GM21737 (cell line): ENCODE measurements at regions not wholly inside any gene's neighbourhood (a gene's known extent, or its start where the extent isn't known, plus 50 kb on each side); places are given as distances from the start of the nearest gene placed in this dataset.

Experiments
- ATAC-seq: cut with Tn5 transposase; IDR thresholded peaks from one replicate; pipeline ENCODE4 v1.9.1; 2021; ENCODE audit warnings: mild to moderate bottlenecking, moderate library complexity; ENCODE audit not compliant: unreplicated experiment

- peak; percentile 74 for ATAC-seq
Observed at GRCh38 chr7:47149208-47149839, 432.6 kb downstream of the TNS3 start.

DNA sequence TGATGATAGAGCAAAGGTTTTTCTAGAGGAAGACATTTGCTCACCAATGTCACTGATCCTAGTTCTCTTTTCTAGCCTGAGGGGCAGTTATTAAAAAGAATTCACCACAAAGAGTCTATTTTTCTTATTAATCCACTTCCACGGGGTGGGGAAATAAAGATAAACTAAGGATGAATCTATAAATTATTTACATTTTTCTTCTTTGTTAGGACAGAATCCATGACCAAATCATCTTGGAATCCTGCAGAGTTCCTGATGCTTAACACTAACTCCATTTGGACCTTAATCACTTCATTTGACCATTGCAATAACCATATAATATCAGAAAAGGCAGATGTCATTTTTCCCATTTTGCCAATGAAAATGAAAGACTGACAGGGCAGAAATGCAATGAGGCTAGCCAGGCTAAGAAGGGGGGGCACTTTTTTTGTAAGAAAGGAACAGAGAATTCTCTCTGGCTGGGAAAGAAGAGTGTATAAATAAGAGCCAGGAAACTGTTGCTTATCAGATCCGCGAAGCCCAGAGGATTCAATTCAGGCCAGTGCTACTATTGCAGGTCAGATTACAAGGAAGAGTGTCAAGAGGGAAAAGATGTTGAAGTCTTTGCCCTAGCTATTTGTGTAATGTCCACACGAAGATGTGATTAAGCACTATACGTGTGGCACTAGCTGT lies 433.2 kb downstream of the TNS3 start:
- no peak for ATAC-seq

GRCh38 chr7:47147213-47147631 lies 434.7 kb downstream of the TNS3 start:
- no peak for ATAC-seq

DNA sequence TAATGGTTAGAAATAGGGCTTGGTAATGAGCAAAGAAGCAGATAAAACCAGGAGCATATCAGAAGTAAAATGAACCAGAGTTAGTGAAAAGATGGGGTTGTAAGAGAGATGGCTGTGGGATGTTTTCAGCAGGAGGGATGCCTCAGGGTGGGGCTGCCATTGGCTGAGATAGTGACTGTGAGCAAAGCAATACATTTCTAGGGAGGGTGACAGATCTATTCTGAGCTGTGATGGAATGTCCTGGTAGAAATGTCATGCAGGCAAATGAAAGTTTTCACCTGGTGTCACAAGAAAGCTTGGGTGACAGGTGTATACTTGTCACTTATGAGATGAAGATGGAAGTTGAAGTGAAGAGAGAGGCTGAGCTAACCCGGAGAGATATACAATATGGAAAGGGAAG lies 435.9 kb downstream of the TNS3 start:
- no peak for ATAC-seq

DNA sequence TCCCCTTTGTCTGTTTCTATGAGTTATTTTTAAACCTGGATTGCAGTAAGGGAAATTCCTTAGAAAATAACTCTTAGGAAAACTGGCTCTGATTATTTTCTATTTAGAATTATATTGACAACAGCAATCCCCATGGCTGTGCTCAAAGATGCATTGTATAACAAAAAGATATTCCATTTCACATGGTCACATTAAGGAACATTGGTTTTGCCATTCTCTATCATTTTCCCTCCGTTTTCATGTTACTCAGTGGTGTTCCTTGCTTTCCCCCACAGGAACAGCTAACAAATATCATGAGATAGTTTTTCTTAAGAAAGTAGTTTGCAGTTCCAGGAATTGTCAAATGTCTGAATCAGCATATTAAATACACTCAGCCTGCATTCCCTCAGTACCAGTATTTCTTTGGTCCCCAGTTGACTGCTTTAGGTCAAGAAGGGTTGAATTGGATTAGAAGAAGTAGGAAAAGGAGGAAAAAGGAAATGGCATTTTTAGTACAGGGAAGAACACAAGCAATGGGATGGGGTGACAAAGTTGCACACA lies 436.7 kb downstream of the TNS3 start:
- no peak for ATAC-seq

- ATAC-seq, result no peak
Observed at GRCh38 chr7:47143339-47143738, 438.6 kb downstream of the TNS3 start.

GRCh38 chr7:47142867-47143175 lies 439.1 kb downstream of the TNS3 start:
- no peak for ATAC-seq

- ATAC-seq, result no peak
Observed at GRCh38 chr7:47142169-47142866, 439.6 kb downstream of the TNS3 start.

GRCh38 chr7:47132471-47132870 lies 449.4 kb downstream of the TNS3 start:
- ATAC-seq, result no peak

DNA sequence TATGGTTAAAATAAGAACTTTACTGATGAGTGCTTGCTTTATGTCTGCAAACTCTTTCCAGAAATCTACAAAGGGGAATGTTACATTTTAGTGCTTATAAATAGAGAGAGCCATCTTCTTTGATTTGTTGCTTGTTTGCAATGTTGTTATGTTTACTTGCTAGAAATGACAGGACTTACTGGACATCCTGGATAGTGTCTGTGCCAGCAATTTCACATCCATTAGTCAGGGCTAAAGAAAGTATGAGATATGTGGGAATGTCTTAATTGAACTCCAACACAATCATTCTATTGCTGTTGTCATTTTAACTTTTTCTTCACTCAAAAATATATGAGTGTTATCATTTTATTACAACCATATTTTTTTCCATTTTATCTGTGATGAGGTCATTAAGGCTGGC lies 453.2 kb downstream of the TNS3 start:
- no peak for ATAC-seq

GRCh38 chr7:47125529-47125928 lies 456.4 kb downstream of the TNS3 start:
- no peak for ATAC-seq

DNA sequence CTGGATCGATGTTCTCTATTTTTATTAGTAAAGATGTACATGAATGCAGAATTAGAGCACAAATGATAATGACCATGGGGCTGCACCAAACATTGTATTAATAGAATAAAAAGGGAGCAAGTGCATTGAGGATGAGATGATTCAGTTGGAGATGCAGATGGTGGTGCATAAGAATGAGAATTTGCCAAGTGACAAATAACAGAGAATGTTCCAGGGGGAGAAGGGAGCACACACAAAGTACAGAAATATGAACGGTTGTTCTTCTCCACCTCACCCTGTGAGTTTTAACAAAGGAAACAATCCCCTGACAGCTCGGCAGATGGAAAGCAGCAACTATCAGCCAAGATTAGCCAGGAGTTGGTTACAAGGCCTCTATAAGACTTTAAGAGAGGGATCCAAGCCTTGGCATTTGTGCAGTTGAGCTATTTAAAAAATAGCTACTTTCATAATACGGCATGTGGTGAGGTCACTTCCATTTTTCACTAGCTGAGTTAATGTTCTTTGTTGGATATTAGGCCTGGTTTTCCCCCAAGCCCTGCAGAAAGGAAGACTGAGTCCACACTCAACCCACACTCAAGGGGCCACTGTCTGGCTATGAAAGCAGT lies 462.5 kb downstream of the TNS3 start:
- ATAC-seq, result no peak

- ATAC-seq, result no peak
Observed at GRCh38 chr7:47104206-47104549, 477.7 kb downstream of the TNS3 start.

- no peak for ATAC-seq
Observed at GRCh38 chr7:47103498-47104205, 478.3 kb downstream of the TNS3 start.

GRCh38 chr7:47102331-47102841 lies 479.5 kb downstream of the TNS3 start:
- ATAC-seq, result no peak

DNA sequence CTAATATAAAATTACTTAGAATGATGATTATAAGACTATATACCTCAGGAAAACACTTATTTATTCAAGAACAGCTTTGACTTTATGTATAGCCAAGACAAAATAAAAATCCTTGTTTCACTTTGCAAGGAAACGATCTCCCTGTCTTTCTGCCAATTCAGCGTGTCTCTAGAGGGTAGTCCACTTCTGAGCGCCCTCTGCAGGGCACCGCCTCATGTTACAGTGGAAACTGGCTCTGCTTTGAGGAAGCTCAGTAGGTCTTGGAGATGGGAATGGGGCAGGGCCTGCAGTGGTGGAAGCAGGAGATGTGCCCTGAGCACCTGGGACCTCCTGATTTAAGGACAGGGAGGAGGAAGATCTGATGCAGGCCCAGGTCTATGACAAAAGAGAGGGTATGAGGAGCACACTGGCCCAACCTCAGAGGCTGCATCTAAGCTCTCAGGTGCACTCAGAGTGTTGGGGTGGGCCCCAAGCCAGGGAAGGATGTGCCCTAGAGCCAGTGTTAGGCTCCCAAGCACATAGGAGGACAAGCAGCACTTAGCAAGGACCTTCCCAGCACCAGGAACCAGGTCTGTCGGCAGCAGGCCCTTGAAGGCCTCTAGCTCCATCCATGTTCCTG lies 481.0 kb downstream of the TNS3 start:
- ATAC-seq, result no peak

DNA sequence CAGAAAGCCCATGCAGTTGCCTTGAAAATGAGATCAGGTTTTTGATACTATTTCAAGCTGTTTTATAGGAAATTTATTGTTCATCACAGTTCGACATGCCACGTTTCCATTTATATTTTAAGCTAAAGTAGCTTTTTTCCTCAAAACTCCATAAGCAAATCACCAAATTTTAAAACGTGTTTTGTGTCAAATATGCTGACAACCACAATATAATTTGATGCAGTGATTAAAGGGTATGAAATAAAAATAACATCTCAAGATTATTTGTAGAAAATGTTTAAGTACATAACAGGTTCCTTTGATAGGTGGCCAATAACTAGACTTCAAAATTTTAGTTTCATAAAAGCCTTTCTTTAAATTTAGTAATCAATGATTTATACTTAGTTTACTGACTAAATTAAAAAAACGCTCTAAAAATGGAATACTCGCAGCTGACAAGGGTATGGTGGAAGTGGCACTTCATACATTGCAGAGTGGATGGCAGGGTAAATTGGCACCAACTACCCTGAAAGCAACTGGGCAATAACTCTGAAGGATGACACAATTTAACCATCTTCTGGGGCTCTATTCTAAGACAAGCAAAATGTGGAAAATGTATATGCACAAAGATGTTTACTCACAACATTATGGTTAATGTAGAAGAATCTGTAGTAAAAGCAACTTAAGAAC lies 481.6 kb downstream of the TNS3 start:
- no peak for ATAC-seq

GRCh38 chr7:47097431-47097830 lies 484.5 kb downstream of the TNS3 start:
- ATAC-seq, result no peak

- no peak for ATAC-seq
Observed at GRCh38 chr7:47095946-47096345, 486.0 kb downstream of the TNS3 start.

- ATAC-seq, result no peak
Observed at GRCh38 chr7:47094462-47094861, 487.4 kb downstream of the TNS3 start.
